ENCODE measurements at regions not wholly inside any gene's neighbourhood (a gene's known extent, or its start where the extent isn't known, plus 50 kb on each side); places are given as distances from the start of the nearest gene placed in this dataset.

GRCh38 chr5:68793993-68794392, 299.8 kb upstream of the SLC30A5 start:
- TF ChIP-seq ZFX (CRISPR knock-in tag; IDR thresholded peaks at IDR 0.05): no peak
- TF ChIP-seq CTCF (IDR thresholded peaks at IDR 0.05 in 2 of 3, conservative IDR thresholded peaks at IDR 0.05 in 1 of 3; ENCODE audit: insufficient read depth in 2 of 3, low read depth in 1 of 3, low read length in 3 of 3): no peak

Measured in K562 (cell line).